ENCODE measurements at regions not wholly inside any gene's neighbourhood (a gene's known extent, or its start where the extent isn't known, plus 50 kb on each side); places are given as distances from the start of the nearest gene placed in this dataset.

DNA sequence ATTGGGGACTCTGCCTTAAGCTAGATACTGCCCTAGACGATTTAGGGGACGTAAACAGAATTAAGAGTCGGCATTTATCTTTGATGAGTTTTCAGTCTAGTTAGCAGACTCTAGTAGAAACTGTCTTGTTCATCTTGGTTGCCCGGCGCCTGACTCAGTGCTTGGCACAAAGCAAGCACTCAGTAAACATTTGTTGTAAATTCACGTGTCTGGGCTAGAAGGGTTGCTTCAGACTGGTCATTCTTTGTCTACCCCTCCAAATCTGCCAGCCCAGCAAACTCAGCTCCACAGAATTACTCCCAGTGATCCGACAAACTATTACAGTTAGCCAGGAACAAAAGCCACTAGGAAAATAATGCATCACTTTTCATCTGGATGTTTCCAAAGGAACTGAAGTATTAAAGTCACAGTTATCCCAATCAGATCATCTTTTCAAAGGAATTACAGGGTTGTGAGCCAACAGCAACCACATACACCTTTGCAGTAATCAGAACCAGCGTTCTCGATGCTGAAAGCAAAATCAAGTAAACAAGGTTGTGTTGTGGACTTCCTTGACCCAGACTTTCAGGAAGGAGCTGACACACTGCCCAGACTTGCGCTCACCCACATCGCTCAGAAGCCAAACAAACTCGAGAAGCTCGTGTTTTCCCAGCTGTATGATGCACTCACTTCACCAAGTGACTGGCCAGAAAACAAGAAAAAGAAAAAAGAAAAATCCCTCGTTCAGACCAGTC, 66.5 kb upstream of the GADD45A start:
- DNase-seq, result no peak

DNA sequence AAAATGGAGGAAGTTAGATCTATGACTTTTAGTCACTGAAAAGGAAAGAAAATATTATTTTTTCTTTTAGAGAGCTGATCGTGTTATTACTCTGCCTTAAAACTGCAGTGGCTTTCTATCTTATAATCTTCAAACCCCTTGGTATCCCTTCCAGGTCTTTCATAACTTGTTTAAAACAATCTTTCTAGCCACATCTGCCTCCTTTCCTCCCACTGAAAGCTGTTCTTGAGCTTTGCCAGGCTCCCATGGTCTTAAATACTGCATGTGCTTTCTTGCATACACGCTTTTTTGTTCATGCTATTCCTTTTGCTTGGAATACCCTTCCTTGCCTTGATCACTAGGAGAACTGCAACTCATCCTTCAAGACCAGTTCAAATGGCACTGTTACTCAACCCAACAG, 65.9 kb upstream of the GADD45A start:
- no peak for DNase-seq

DNA sequence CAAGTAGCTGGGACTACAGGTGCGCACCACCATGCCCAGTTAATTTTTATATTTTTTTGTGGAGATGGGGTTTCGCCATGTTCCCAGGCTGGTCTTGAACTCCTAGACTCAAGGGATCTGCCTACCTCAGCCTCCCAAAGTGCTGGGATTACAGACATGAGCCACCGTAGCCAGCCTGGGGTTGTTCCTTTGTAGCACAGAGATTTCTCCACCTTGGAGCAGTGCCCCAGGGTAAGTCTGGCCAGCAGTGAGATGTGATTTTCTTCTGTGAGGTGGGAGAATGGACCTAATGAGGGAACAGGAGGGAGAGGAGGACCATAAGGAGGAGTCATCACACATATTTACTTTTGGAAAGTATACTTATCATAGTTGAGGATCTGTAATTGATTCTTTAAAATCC, 61.1 kb upstream of the GADD45A start:
- no peak for DNase-seq

DNA sequence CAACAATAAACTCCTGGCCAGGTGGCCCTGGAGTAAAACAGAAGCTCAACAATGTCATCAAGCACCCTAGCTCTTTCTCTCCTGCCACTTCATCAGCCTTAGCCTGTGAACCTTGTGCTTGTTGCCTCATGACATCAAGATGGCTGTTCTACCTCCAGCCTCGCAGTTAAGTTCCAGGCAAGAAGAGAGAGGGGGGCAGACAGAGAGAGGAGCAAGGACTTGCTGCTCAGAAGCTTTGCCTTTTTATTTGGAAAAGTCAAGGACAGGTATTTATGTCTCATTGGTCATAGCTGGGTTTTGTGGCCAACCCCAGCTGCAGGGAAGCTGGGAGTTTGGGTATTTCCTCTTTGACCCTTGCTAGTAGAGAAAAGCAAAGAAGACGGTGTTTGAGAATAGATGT, 60.3 kb upstream of the GADD45A start:
- no peak for DNase-seq

DNA sequence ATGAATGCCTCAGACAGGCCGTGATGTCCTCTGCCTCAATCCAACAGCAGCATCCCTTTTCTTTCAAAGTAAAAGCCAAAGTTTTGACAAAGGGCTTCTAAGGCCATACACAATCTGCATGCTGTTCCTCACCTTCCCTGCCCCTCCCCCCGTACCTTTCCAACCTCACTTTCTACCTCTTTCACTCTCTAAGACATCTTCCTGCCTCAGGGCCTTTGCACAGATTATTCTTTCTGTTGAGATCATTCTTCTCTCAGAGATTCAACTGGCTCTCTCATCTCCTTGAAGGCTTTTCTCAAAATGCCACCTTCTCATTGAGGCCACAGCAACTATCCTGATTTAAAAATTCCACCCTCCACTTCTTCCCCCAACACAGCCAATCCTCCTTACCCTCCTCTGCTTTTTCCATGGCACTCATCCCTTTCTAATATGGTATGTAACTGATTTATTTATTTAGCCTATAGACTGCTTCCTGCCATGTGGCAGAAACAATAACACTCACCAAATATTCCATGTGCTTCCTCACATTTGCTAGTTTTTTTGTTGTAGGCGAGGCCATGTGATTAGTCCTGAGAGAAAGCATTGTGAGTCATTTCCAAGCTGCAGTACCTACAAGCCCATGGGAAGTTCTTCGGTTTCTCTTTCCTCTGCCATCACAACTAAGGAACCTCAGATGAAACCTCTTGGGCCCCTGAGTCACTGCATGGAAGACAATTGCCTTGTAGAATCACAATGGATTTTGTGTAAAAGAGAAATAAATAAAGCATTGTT, 58.7 kb upstream of the GADD45A start:
- DNase-seq, result no peak

DNA sequence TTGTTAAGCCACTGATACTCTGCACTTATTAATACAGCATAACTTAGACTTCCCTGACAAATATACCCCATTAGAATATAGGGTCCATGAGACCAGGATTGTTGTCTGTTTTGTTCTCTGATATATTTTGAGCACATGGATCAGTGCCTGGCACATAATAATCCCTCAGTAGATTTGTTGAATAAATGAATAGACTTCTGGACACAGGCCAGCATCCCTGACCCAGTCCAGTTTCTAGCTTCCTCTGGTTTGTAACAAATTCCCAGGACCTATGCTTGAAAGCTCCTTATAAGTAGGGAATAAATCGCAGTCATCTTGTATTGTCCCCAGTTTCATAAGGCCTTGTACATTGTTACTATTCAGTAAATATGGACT, 58.2 kb upstream of the GADD45A start:
- no peak for DNase-seq

DNA sequence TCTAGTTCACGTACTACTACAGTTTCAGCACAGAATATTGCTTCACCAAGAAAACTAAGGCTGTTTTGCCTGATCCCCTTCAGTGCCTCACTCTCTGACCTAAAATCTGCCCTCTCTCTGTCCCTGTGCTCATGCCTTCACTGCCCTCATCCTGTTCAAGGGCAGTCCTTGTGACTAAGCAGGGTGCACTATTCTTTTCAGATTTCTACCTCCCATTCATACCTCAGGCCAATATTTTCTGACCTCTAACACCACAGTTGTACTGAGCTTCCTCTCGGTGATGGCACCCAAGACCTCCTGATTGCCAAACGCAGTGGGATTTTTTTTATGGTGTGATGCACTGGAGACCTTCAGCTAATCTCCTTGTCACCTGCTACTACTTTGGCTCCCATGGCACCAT, 57.7 kb upstream of the GADD45A start:
- no peak for DNase-seq

DNA sequence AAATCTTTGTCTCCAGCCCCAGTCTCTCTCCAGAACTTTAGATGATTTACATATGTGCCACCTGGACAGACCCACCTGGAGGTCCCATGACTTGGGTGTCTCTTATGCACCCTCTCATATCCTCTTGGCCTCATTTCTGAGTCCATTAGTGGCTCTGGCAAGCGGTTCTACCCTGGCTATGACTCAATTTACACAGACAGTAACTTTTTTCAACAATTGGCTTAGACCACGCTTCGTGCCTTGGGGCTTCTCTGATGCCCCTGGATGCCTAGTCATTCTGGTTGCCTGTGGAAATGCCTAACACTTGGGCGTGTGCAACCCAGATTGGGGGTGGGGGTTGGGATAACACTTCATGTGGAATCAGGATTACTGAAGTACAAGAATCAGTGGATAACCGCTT, 57.1 kb upstream of the GADD45A start:
- no peak for DNase-seq

DNA sequence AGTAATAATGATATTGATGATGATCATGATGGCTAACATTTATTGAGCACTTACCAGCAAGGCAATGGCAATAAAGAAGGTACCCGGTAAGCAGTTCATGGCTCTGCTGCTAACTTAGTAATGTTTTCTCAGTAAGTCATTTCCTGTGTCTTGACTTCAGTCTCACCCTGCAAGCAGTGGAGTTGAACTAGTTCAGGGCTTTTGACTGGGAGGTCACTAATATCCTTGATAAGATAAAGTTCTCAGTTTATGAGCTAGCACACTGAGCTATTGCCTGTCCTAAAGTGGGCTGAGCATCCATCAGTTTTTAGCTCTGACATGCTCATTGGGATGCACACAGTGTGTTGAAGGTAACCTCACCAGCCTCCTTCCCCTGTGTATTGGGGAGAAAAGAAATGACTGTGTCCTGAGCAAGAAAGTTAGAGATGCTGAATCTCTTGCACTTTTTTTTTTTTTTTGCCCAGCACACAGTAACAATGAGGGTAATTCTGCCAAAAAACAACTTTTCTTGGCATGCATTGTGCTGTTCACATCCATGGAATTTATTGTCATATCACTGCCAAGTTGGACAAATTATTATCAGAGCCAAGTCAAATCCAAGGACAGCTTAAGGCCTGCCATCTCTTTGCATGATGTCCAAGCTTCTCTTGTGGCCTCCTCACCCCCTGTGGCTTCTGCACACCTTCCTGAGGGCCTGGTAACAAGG, 55.5 kb upstream of the GADD45A start:
- DNase-seq, result no peak

DNA sequence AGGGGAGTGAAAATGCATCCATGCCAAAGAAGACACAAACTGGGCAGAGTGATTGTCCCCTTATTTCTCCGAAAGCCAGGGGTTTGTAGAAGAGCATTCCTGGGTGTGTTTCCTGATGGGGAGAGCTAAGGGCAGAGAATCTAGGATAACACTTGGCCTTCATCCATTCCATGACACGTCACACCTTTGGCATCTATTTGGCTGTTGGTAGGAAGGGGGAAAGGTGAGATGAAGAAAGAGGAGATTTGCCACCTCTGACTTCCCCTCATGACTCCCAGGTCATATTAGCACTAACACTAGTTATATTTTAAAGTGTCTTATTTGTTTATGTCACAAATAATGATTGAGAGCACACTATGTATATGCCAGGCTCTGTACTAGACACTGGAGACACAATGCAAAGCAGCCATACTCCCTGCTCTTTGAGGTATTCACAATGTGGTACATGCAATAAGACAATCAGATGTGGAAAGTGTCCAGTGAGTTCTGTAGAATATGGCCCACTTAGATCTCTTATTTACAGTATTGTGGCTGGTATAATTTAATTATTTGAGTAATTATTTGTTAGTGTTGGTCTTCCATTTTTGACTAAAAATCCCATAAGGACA, 54.5 kb upstream of the GADD45A start:
- DNase-seq, result no peak

DNA sequence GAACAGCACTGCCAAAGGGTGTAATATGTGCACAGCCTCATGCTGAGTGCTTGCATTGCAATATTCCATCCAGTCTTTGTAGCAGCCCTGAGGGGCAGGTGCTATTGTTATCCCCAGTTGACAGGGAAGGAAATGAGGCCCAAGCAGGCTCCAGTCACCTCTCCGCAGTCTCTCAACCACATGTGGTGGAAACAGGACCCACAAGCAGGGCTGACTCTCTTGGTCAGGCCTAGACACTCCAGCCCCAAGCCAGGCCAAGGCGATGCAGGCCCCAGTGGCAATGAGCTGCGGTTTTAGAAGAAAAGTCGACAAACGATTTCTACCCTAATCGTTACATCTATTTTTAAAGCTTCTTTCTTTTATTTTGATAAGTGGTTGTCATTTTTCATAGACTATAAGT, 52.6 kb upstream of the GADD45A start:
- DNase-seq, result no peak

DNA sequence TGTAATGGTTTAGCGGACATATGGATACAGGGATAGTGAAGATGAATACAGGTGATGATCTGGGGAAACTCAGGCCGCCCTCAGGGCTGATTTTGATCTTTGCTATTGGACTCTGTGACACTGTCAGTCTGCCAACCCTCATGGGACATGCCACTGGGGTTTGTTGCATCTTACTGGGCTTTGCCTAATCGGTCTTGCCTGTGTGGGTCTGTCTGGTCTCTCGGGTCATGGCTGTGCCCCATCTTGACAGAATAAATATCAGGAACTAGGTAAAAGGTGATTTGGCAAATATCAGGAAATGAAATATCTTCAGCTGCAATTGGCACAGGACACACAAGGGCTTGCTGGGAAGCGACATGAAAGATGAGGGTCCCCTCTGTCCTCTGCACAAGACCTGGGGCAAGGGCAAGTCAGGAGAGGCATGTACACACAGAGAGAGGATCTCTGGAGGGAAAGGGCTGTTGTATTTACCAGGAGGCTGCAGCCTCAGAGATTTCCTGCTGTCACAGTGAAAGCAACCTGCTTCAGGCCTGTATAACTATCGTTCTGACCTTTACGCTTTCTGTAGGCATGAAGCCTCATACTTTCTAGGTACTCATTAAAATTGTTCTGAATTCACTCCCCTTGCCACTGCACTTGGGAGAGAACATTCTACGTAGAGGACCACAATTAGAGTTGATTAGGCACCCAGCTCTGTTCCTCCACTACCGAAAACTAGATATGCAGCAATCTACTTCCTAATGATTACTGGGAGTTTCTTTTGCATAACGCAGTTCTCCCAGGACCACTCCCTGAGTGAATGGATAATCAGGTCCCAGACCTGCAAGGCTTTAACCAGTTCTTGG, 52.0 kb upstream of the GADD45A start:
- DNase-seq, result no peak

DNA sequence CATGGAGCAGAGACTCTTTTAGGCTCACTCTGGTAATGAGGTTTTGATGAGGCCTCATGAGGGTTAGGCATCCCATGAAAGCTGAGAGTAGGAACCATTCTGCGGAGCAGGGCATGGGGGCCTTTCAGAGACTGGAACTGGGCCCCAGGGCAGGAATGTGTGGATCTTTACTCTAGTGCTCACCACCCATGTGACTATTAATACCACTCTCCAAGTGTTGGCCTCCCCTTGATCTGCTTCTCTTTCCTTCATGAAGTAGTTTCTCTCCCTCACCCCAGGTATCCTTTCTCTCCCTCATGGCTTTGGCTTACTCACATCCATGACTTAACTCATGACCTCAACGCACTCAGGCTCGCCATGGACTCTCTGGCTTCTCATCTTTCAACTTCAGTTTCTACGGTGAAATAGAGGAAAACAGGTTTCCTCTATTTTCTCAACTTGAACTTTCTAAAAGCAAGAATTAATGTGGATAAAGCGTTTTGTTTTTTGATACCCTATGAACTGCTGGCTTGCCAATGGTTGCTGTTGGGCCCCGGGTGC, 50.5 kb upstream of the GADD45A start:
- DNase-seq, result no peak

DNA sequence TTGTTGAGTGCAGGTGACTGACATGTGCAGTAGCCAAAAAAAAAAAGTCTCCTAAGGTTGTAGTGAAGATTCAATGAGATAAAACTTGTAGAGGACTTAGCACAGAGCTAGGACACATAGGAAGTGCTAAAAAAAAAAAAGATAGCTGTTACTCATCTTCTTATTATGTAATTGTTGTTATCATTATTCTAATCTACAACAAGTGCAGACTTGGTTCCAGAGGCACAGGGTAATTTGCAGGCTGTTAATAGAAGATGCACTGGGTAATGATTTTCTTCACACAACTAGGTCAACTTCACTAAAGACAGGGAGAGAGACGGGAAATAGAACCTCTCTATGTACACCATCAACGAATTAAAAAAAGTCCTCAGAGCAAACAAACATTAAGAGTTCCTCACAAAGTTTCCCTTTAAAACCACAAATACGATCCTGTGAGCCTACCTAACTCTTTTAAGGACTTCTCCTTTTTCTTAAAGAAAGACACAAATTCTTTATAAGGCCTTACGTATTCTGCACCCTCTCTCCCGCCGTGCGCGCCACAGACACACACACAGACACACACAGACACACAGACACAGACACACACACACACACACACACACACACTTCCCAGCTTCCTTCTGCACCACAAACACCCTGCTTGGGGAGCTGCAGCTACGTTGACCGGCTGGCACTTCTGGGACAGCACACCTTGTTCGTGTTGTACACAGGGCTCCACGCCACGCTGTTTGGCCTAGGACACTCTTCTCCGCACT, 49.8 kb upstream of the GADD45A start:
- DNase-seq, result no peak

Data from activated naive CD4-positive, alpha-beta T cell (primary cell).